ENCODE measurements at regions not wholly inside any gene's neighbourhood (a gene's known extent, or its start where the extent isn't known, plus 50 kb on each side); places are given as distances from the start of the nearest gene placed in this dataset.

DNA sequence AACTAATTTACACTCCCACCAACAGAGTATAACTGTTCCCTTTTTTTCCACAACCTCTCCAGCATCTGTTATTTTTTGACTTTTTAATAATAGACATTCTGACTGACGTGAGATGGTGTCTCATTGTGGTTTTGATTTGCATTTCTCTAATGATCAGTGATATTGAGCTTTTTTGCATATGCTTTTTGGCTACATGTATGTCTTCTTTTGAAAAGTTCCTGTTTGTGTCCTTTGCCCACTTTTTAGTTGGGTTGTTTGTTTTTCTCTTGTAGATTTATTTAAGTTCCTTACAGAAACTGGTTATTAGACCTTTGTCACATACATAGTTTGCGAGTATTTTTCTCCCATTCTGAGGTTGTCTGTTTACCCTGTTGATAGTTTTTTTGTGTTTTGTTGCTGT, 375.2 kb downstream of the MATN1 start:
- no peak for TF ChIP-seq CTCF (IDR thresholded peaks at IDR 0.05 in 2 of 3, conservative IDR thresholded peaks at IDR 0.05 in 1 of 3; ENCODE audit: control insufficient read depth in 2 of 3, extremely low read depth in 1 of 3, insufficient read depth in 1 of 3, low read depth in 3 of 3, low read length in 3 of 3)
- TF ChIP-seq EZH2 (IDR thresholded peaks at IDR 0.05; ENCODE audit: borderline replicate concordance, control insufficient read depth, low read depth, low read length), result no peak
- no peak for TF ChIP-seq POLR2AphosphoS5 (IDR thresholded peaks at IDR 0.05; ENCODE audit: low read length)
- TF ChIP-seq FOXK2 (IDR thresholded peaks at IDR 0.05), result no peak
- TF ChIP-seq REST (IDR thresholded peaks at IDR 0.05; ENCODE audit: low read depth, low read length), result no peak
- no peak for TF ChIP-seq RAD21 (IDR thresholded peaks at IDR 0.05; ENCODE audit: insufficient read depth, low read depth, low read length)
- no peak for TF ChIP-seq MYC (IDR thresholded peaks at IDR 0.05; ENCODE audit: insufficient read depth, insufficient read length, insufficient replicate concordance, low read length, severe bottlenecking)
- no peak for TF ChIP-seq ZNF274 (IDR thresholded peaks at IDR 0.05; ENCODE audit: insufficient read depth, insufficient read length)
- TF ChIP-seq SMC3 (IDR thresholded peaks at IDR 0.05; ENCODE audit: borderline replicate concordance, low read length), result no peak
- TF ChIP-seq USF1 (IDR thresholded peaks at IDR 0.05; ENCODE audit: borderline replicate concordance, extremely low read length, insufficient read depth, low read depth, low read length), result no peak
